CD14-positive monocyte (primary cell): ENCODE measurements at regions not wholly inside any gene's neighbourhood (a gene's known extent, or its start where the extent isn't known, plus 50 kb on each side); places are given as distances from the start of the nearest gene placed in this dataset.

Experiments used
- DNase-seq, 3 donors: peaks; one replicate each; pipeline ENCODE4 v3.0.0-alpha.2; 2011 to 2022
- H2AFZ ChIP-seq: 2 replicates; pipeline ENCODE4 v1.6.0; 2012; ENCODE audit warnings: mild to moderate bottlenecking, low read depth, low read length, inconsistent platforms; ENCODE audit not compliant: insufficient read depth, poor library complexity, severe bottlenecking
- H3K27ac ChIP-seq, 2 donors: 1 replicate in 1 of 2; 2 replicates in 1 of 2; pipeline ENCODE4 v1.5.1; 2012 to 2013; ENCODE audit warnings: low read length in 2 of 2, control low read depth in 1 of 2, inconsistent platforms in 1 of 2, low read depth in 1 of 2, mild to moderate bottlenecking in 1 of 2
- H3K27me3 ChIP-seq, 2 donors: one replicate each; pipeline versions ENCODE4 v1.6.0 to v1.6.1; 2011 to 2013; ENCODE audit warnings: low read length in 2 of 2; ENCODE audit not compliant: control insufficient read depth in 2 of 2, insufficient read depth in 2 of 2
- H3K36me3 ChIP-seq, 2 donors: replicated peaks in 1 of 2; 1 replicate in 1 of 2; 2 replicates in 1 of 2; pipeline versions ENCODE4 v1.5.1 to v1.6.1; 2012 to 2013; ENCODE audit warnings: low read length in 2 of 2, control low read depth in 1 of 2, inconsistent platforms in 1 of 2, mild to moderate bottlenecking in 1 of 2; ENCODE audit not compliant: insufficient read depth in 2 of 2, control insufficient read depth in 1 of 2
- H3K4me1 ChIP-seq, 2 donors: 1 replicate in 1 of 2; 2 replicates in 1 of 2; pipeline versions ENCODE4 v1.5.1 to v1.6.1; 2012 to 2013; ENCODE audit warnings: low read length in 2 of 2, control low read depth in 1 of 2, inconsistent platforms in 1 of 2, mild to moderate bottlenecking in 1 of 2, moderate library complexity in 1 of 2; ENCODE audit not compliant: insufficient read depth in 2 of 2, control insufficient read depth in 1 of 2
- H3K4me2 ChIP-seq: replicated peaks from 2 replicates; pipeline ENCODE3; 2012; ENCODE audit warnings: low read length, moderate library complexity, mild to moderate bottlenecking; ENCODE audit not compliant: poor library complexity, severe bottlenecking; ENCODE audit errors: extremely low read depth
- H3K4me3 ChIP-seq, 3 experiments: fragments of 200-600 bp in 1 of 3; sonication (generic) in 1 of 3; replicated peaks in 1 of 3; 1 replicate in 2 of 3; 2 replicates in 1 of 3; pipeline ENCODE4 v1.5.1; 2011 to 2013; ENCODE audit warnings: low read length in 3 of 3, mild to moderate bottlenecking in 3 of 3, control low read depth in 2 of 3, low read depth in 2 of 3, inconsistent platforms in 1 of 3, moderate library complexity in 1 of 3
- H3K79me2 ChIP-seq: 2 replicates; pipeline ENCODE4 v1.6.0; 2012; ENCODE audit warnings: mild to moderate bottlenecking, control low read depth, inconsistent platforms, low read length, moderate library complexity; ENCODE audit not compliant: insufficient read depth
- H3K9ac ChIP-seq: 2 replicates; pipeline ENCODE4 v1.6.0; 2017; ENCODE audit warnings: low read length, mild to moderate bottlenecking; ENCODE audit not compliant: insufficient read depth, poor library complexity, severe bottlenecking
- H3K9me3 ChIP-seq, 2 donors: replicated peaks in 1 of 2; 1 replicate in 1 of 2; 2 replicates in 1 of 2; pipeline versions ENCODE4 v1.5.1 to v1.6.1; 2012 to 2013; ENCODE audit warnings: low read length in 2 of 2, control low read depth in 1 of 2; ENCODE audit not compliant: control insufficient read depth in 1 of 2, insufficient read depth in 1 of 2
- H4K20me1 ChIP-seq: 2 replicates; pipeline ENCODE4 v1.6.0; 2012; ENCODE audit warnings: mild to moderate bottlenecking, low read length, control low read depth, moderate library complexity; ENCODE audit not compliant: insufficient read depth
- H3K27ac Mint-ChIP-seq, 7 donors: one replicate each; pipeline ENCODE4 v1.8.0; 2020; ENCODE audit warnings: mild to moderate bottlenecking in 7 of 7, mixed read lengths in 7 of 7, moderate library complexity in 6 of 7, inconsistent platforms in 2 of 7
- H3K27me3 Mint-ChIP-seq, 3 donors: one replicate each; pipeline ENCODE4 v1.8.0; 2021 to 2022; ENCODE audit warnings: low read depth in 3 of 3, mild to moderate bottlenecking in 3 of 3, mixed read lengths in 3 of 3, moderate library complexity in 3 of 3, inconsistent platforms in 1 of 3
- H3K36me3 Mint-ChIP-seq, 2 donors: one replicate each; pipeline ENCODE4 v1.8.0; 2020; ENCODE audit warnings: mixed read lengths in 2 of 2, inconsistent platforms in 1 of 2, mild to moderate bottlenecking in 1 of 2
- H3K4me1 Mint-ChIP-seq: one replicate; pipeline ENCODE4 v1.8.0; 2020; ENCODE audit warnings: mild to moderate bottlenecking, mixed read lengths
- H3K4me3 Mint-ChIP-seq, 2 donors: one replicate each; pipeline ENCODE4 v1.8.0; 2020; ENCODE audit warnings: mild to moderate bottlenecking in 2 of 2, mixed read lengths in 2 of 2, moderate library complexity in 1 of 2
- H3K9me3 Mint-ChIP-seq, 7 donors: one replicate each; pipeline ENCODE4 v1.8.0; 2020 to 2022; ENCODE audit warnings: mixed read lengths in 7 of 7, mild to moderate bottlenecking in 6 of 7, moderate library complexity in 6 of 7, inconsistent platforms in 2 of 7
- WGBS: methylation state at CpG from one replicate; pipeline ENCODE4 v1.1.5; 2013; ENCODE audit warnings: missing lambda C conversion rate; ENCODE audit not compliant: insufficient coverage; 5-methylcytosine and 5-hydroxymethylcytosine counted together
- intact Hi-C, 2 donors: fragments of 100-400 bp; cut with micrococcal nuclease; formaldehyde crosslinking; loops; one replicate each; pipeline versions ENCODE4 v1.15.0 to v1.15.1; 2023
- TF ChIP-seq, protein P1 (sequence below): fragments of 200-600 bp; IDR thresholded peaks from one replicate; pipeline ENCODE4 v1.8.0; 2022; ENCODE audit warnings: antibody characterized with exemption, mild to moderate bottlenecking

DNA sequence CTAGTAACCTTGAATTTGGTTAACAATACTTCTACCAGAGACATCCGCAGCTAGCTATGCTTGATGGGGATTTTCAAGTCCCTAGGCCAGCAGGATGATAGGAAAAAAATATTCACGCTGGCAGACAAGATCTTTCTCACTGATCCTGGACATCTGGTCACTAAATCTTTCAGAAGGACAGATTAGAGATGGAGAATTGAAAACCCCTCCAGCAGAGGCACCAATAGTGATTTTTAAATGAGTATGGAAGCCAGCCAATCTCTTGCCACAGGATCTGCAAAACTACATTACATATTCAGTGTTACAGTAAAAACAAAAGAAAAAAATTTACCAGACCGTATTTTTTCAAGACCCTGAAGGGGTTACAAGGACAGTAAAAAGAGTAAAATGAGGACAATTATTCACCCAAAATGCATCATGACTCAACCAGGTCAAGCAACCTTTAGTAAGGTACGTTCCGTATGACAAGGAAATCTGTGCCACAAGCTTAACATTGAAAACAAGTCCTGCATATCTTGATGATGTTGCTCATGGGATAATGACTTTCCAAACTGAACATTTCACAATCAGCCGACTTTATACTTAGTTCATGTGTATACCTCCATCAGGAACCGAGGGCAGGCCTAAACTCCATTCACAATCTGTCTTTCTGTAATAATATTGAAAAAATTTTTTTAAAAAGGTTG, 239.5 kb downstream of the GXYLT1 start:
- H3K27me3 Mint-ChIP-seq: no peaks in the 10 kb centered on the region
- H3K4me1 ChIP-seq: peaks cover 0 to 7% of the 10 kb centered on the region in 2 donors
- no peak overlapping the region for H3K4me3 Mint-ChIP-seq
- TF ChIP-seq, protein P1, sequence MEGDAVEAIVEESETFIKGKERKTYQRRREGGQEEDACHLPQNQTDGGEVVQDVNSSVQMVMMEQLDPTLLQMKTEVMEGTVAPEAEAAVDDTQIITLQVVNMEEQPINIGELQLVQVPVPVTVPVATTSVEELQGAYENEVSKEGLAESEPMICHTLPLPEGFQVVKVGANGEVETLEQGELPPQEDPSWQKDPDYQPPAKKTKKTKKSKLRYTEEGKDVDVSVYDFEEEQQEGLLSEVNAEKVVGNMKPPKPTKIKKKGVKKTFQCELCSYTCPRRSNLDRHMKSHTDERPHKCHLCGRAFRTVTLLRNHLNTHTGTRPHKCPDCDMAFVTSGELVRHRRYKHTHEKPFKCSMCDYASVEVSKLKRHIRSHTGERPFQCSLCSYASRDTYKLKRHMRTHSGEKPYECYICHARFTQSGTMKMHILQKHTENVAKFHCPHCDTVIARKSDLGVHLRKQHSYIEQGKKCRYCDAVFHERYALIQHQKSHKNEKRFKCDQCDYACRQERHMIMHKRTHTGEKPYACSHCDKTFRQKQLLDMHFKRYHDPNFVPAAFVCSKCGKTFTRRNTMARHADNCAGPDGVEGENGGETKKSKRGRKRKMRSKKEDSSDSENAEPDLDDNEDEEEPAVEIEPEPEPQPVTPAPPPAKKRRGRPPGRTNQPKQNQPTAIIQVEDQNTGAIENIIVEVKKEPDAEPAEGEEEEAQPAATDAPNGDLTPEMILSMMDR: no peak
- no peaks in the 10 kb centered on the region for H4K20me1 ChIP-seq
- H3K9ac ChIP-seq: no peak overlapping the region
- no peak overlapping the region for H3K27ac ChIP-seq
- no peaks in the 10 kb centered on the region for H3K79me2 ChIP-seq
- H3K27ac Mint-ChIP-seq: no peak overlapping the region
- no peak for DNase-seq
- no peaks in the 10 kb centered on the region for H3K27me3 ChIP-seq
- H3K9me3 ChIP-seq: no peaks in the 10 kb centered on the region
- intact Hi-C loops: no loop called here
- peaks cover 16% of the 10 kb centered on the region for H3K4me1 Mint-ChIP-seq
- peaks cover 0 to 3% (median 2%) of the 10 kb centered on the region in 7 donors for H3K9me3 Mint-ChIP-seq
- no peaks in the 10 kb centered on the region for H3K36me3 Mint-ChIP-seq
- no CpG with 5 or more reads among the region's 7 CpGs for WGBS
- no peak overlapping the region for H3K4me3 ChIP-seq
- no peak overlapping the region for H3K4me2 ChIP-seq
- H3K36me3 ChIP-seq: no peaks in the 10 kb centered on the region
- no peak overlapping the region for H2AFZ ChIP-seq

DNA sequence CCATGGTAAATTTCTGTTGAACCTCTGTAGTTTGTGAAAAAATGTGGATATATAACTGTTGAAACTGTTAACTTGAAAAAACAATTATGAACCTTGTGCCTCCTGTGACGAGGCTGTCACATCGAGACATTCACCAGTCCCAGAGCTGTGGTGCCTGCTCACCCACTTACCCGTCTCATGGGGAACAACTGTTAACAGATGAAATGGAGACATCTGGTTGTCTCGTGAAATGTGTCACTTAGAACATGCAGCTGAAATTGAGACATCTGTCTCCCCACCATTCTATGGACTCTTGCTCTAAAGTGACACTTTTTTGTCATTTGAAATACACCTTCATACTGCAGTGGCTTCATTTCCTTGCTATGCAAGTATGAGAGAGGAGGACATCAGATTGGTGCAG, 240.6 kb downstream of the GXYLT1 start:
- WGBS: 97% methylated on average over 3 of the region's 4 CpGs
- H3K4me3 ChIP-seq: no peak overlapping the region
- Mint-ChIP-seq H3K27ac (no peak overlapping the region), H3K27me3 (no peaks in the 10 kb centered on the region), H3K9me3 (peaks cover 0 to 5% (median 3%) of the 10 kb centered on the region in 7 donors), H3K36me3 (no peaks in the 10 kb centered on the region), H3K4me3 (no peak overlapping the region), H3K4me1 (peaks cover 16% of the 10 kb centered on the region)
- no peak overlapping the region for H3K27ac ChIP-seq
- H3K27me3 ChIP-seq: no peaks in the 10 kb centered on the region
- no peaks in the 10 kb centered on the region for H3K79me2 ChIP-seq
- H2AFZ ChIP-seq: no peak overlapping the region
- peaks cover 0 to 7% of the 10 kb centered on the region in 2 donors for H3K4me1 ChIP-seq
- no peaks in the 10 kb centered on the region for H3K9me3 ChIP-seq
- DNase-seq: no peak
- H3K4me2 ChIP-seq: no peak overlapping the region
- H3K36me3 ChIP-seq: no peaks in the 10 kb centered on the region
- no peaks in the 10 kb centered on the region for H4K20me1 ChIP-seq
- H3K9ac ChIP-seq: no peak overlapping the region
- intact Hi-C loops: no loop called here
- TF ChIP-seq, protein P1: no peak
